ENCODE measurements at regions not wholly inside any gene's neighbourhood (a gene's known extent, or its start where the extent isn't known, plus 50 kb on each side); places are given as distances from the start of the nearest gene placed in this dataset.

DNA sequence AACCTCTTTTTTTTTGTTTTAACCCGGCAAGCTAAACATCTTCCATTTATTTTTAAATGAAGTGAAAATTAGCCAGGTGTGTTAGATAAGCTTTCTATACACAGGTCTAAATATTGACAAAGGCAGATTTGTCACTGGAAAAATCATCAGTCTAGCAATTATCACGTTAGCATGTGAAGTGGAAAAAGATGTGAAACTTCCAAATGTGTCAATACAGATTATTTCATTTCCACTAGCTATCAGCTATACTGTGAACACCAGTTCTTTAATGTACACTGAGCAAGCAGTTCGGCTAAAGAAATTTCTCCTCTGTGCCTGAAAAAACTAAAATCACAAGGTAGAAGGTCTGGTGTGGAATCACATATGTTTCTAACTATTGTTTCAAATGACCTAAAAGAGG, 96.6 kb upstream of the G2E3 start:
- TF ChIP-seq, protein P1, sequence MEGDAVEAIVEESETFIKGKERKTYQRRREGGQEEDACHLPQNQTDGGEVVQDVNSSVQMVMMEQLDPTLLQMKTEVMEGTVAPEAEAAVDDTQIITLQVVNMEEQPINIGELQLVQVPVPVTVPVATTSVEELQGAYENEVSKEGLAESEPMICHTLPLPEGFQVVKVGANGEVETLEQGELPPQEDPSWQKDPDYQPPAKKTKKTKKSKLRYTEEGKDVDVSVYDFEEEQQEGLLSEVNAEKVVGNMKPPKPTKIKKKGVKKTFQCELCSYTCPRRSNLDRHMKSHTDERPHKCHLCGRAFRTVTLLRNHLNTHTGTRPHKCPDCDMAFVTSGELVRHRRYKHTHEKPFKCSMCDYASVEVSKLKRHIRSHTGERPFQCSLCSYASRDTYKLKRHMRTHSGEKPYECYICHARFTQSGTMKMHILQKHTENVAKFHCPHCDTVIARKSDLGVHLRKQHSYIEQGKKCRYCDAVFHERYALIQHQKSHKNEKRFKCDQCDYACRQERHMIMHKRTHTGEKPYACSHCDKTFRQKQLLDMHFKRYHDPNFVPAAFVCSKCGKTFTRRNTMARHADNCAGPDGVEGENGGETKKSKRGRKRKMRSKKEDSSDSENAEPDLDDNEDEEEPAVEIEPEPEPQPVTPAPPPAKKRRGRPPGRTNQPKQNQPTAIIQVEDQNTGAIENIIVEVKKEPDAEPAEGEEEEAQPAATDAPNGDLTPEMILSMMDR (IDR thresholded peaks at IDR 0.05; ENCODE audit: low read depth, low read length) = no peak
- no peak for TF ChIP-seq EZH2phosphoT487 (IDR thresholded peaks at IDR 0.05; ENCODE audit: low read depth)

All from OCI-LY3 (cell line).